MM.1S (cell line): ENCODE measurements at regions not wholly inside any gene's neighbourhood (a gene's known extent, or its start where the extent isn't known, plus 50 kb on each side); places are given as distances from the start of the nearest gene placed in this dataset.
"Not testable (repeated sequence)": the region's sequence is repeated elsewhere in the genome, so short reads cannot be mapped to it uniquely, and the experiment has no call there.

Experiments used
- DNase-seq: peaks from one replicate; pipeline ENCODE4 v3.0.0-alpha.2; 2015
- H2AFZ ChIP-seq: fragments of 300-600 bp; sonication (generic); 2 replicates; pipeline ENCODE4 v1.6.0; 2016; ENCODE audit warnings: antibody characterized with exemption, low read length
- H3F3A ChIP-seq: fragments of 300-600 bp; sonication (generic); 2 replicates; pipeline ENCODE4 v1.6.1; 2016; ENCODE audit warnings: mild to moderate bottlenecking, antibody characterized with exemption, low read length, moderate library complexity, mixed read lengths; ENCODE audit not compliant: insufficient read depth
- H3K27ac ChIP-seq: fragments of 300-600 bp; sonication (generic); 2 replicates; pipeline ENCODE4 v1.5.1; 2016; ENCODE audit warnings: mild to moderate bottlenecking, low read length
- H3K27me3 ChIP-seq: fragments of 300-600 bp; sonication (generic); replicated peaks from 2 replicates; pipeline ENCODE4 v1.6.0; 2016; ENCODE audit warnings: low read length; ENCODE audit not compliant: insufficient read depth
- H3K36me3 ChIP-seq: fragments of 300-600 bp; sonication (generic); replicated peaks from 2 replicates; pipeline ENCODE4 v1.6.1; 2016; ENCODE audit warnings: mild to moderate bottlenecking, low read length, mixed read lengths; ENCODE audit not compliant: insufficient read depth
- H3K4me1 ChIP-seq: fragments of 300-600 bp; sonication (generic); 2 replicates; pipeline ENCODE4 v1.6.1; 2016; ENCODE audit warnings: low read length, mixed read lengths
- H3K4me2 ChIP-seq: fragments of 300-600 bp; sonication (generic); 2 replicates; pipeline ENCODE4 v1.6.0; 2016; ENCODE audit warnings: low read depth, low read length
- H3K4me3 ChIP-seq: fragments of 300-600 bp; sonication (generic); 2 replicates; pipeline ENCODE4 v1.5.1; 2016; ENCODE audit warnings: low read length, mixed read lengths
- H3K79me2 ChIP-seq: fragments of 300-600 bp; sonication (generic); 2 replicates; pipeline ENCODE4 v1.6.1; 2016; ENCODE audit warnings: mixed run types, low read length, mixed read lengths
- H3K9ac ChIP-seq: fragments of 300-600 bp; sonication (generic); 2 replicates; pipeline ENCODE4 v1.6.1; 2016; ENCODE audit warnings: low read length, mixed read lengths
- H3K9me2 ChIP-seq: fragments of 300-600 bp; sonication (generic); replicated peaks from 2 replicates; pipeline ENCODE4 v1.6.1; 2016; ENCODE audit warnings: mild to moderate bottlenecking, low read length, mixed read lengths; ENCODE audit not compliant: insufficient read depth
- H3K9me3 ChIP-seq: fragments of 300-600 bp; sonication (generic); replicated peaks from 2 replicates; pipeline ENCODE4 v1.6.1; 2016; ENCODE audit warnings: mild to moderate bottlenecking, low read length, mixed read lengths; ENCODE audit not compliant: insufficient read depth
- H4K20me1 ChIP-seq: fragments of 300-600 bp; sonication (generic); 2 replicates; pipeline ENCODE4 v1.6.1; 2016; ENCODE audit warnings: mild to moderate bottlenecking, low read length, moderate library complexity, mixed read lengths; ENCODE audit not compliant: insufficient read depth
- EZH2 ChIP-seq: fragments of 300-600 bp; sonication (generic); optimal IDR thresholded peaks from 2 replicates; pipeline ENCODE3; 2017; ENCODE audit warnings: low read depth, mild to moderate bottlenecking, antibody characterized with exemption, low read length, mixed read lengths
- EZH2phosphoT487 ChIP-seq: fragments of 300-600 bp; sonication (generic); IDR thresholded peaks from 2 replicates; pipeline ENCODE4 v1.6.1; 2018; ENCODE audit warnings: antibody characterized with exemption, low read length
- TF ChIP-seq, protein P1 (sequence below): fragments of 300-600 bp; sonication (generic); IDR thresholded peaks from 2 replicates; pipeline ENCODE4 v1.5.1; 2016; ENCODE audit warnings: antibody characterized with exemption, low read length, mixed read lengths

DNA sequence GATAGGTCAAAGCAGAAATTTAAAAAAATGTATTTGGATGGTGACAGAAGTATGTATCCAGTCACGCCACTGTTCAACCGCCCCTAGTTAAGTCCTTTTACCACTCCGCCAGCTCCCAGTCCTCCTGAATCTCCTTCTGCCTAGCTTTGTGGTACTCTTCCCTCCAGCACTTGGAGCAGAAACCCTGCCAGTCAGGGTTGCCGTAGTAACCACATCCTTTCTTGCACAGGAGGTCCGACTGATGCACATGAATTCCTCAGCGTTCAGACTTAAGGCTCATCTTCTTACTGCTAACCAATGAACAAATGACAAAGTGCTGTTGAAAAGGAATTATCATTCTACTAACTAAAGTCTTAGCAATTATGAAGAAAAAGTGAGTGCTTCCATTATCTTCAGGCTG is 175.3 kb upstream of the KCTD7 start:
- Histone ChIP-seq H2AFZ (no peak overlapping the region), H3K27ac (no peak overlapping the region), H4K20me1 (no peaks in the 10 kb centered on the region), H3K4me3 (no peak overlapping the region), H3K79me2 (no peaks in the 10 kb centered on the region), H3K9ac (no peak overlapping the region), H3K9me2 (no peaks in the 10 kb centered on the region), H3K27me3 (no peaks in the 10 kb centered on the region), H3K9me3 (no peaks in the 10 kb centered on the region), H3K4me1 (no peaks in the 10 kb centered on the region), H3F3A (no peaks in the 10 kb centered on the region), H3K36me3 (no peaks in the 10 kb centered on the region), H3K4me2 (no peak overlapping the region)
- no peak for DNase-seq
- TF ChIP-seq, protein P1, sequence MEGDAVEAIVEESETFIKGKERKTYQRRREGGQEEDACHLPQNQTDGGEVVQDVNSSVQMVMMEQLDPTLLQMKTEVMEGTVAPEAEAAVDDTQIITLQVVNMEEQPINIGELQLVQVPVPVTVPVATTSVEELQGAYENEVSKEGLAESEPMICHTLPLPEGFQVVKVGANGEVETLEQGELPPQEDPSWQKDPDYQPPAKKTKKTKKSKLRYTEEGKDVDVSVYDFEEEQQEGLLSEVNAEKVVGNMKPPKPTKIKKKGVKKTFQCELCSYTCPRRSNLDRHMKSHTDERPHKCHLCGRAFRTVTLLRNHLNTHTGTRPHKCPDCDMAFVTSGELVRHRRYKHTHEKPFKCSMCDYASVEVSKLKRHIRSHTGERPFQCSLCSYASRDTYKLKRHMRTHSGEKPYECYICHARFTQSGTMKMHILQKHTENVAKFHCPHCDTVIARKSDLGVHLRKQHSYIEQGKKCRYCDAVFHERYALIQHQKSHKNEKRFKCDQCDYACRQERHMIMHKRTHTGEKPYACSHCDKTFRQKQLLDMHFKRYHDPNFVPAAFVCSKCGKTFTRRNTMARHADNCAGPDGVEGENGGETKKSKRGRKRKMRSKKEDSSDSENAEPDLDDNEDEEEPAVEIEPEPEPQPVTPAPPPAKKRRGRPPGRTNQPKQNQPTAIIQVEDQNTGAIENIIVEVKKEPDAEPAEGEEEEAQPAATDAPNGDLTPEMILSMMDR, result no peak
- TF ChIP-seq EZH2 (no peak), EZH2phosphoT487 (no peak)

DNA sequence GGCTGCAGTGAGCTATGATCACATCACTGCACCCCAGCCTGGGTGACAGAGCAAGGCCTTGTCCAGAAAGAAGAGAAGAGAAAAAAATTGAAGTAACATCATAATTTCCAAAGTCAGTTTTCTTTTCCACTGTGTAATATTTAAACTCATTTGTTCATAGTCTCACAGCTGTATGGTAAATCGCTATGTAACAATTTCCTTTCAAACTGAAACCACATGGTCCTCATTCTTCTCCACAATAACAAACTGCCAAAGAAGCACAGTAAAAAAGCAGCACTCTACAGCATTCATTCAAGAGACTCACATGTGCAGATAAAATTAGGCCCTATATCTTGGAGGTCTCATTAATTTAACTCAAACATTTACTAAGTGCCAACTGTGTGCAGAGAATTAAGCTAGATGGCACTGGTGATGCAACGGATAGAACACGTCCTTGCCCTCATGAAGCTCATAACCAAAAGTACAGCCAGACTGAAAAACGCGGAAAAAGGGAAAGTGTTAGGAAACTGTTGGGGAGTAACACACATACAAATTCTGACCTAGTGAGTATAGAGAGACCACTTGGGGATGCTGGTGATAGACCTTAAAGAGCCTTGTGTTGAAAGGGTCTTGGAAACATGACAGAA is 174.0 kb upstream of the KCTD7 start:
- Histone ChIP-seq H3K27me3 (no peaks in the 10 kb centered on the region), H3F3A (no peaks in the 10 kb centered on the region), H3K4me2 (no peak overlapping the region), H4K20me1 (no peaks in the 10 kb centered on the region), H3K4me3 (no peak overlapping the region), H3K4me1 (no peaks in the 10 kb centered on the region), H3K9ac (no peak overlapping the region), H2AFZ (no peak overlapping the region), H3K79me2 (no peaks in the 10 kb centered on the region), H3K27ac (no peak overlapping the region), H3K9me3 (no peaks in the 10 kb centered on the region), H3K9me2 (no peaks in the 10 kb centered on the region), H3K36me3 (no peaks in the 10 kb centered on the region)
- no peak for DNase-seq
- TF ChIP-seq EZH2phosphoT487, result no peak
- TF ChIP-seq, protein P1, result no peak
- no peak for TF ChIP-seq EZH2

DNA sequence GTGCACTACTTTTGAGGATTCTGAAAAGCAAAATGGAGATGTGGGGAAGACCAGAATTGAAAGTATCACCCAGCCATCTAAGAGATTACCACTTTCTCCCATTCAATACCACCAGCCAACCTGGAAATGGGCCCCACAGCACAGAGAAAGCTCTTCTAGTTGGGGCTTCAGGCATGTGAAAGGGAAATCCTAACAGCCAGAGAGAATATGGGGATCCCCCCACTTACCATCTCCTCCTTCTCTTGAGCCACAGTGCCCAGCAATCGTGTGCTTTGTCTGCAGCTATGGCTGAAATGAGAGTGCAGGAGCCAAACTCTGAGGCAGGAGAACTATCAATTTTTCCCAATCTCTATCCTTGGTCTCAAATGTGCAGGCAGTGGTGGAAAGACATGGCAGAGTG is 173.2 kb upstream of the KCTD7 start:
- not testable (repeated sequence) for H3K27me3 ChIP-seq, H3K9me3 ChIP-seq, H3K9ac ChIP-seq, H3K36me3 ChIP-seq, H3K9me2 ChIP-seq, H3K79me2 ChIP-seq, H3K4me3 ChIP-seq, H3K4me1 ChIP-seq, H3K27ac ChIP-seq, DNase-seq, H3F3A ChIP-seq, H4K20me1 ChIP-seq, H2AFZ ChIP-seq, H3K4me2 ChIP-seq

DNA sequence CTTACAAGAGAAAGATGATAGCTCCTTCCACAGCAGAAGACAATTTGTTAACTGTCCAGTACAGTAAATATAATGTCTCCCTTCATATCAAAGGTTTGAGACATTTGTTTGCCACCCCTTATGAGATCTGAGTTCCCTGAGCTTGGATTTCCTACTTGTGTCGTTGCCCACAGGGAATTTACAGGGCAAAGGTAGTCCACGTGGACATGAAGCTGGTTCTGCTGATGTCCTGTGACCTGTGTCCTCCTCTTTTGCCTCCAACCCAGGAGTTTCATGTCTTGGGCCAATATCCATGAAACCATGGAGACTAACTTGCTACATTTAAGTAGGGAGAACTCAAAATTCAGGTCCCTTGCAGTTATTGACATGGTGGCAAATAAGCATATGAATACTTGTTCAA is 172.2 kb upstream of the KCTD7 start:
- H3K9me2 ChIP-seq, H3K79me2 ChIP-seq, H3K4me3 ChIP-seq, H2AFZ ChIP-seq, H3F3A ChIP-seq, H3K27ac ChIP-seq, H3K36me3 ChIP-seq, H3K4me1 ChIP-seq, H3K27me3 ChIP-seq, H3K9me3 ChIP-seq, DNase-seq, H3K4me2 ChIP-seq, H4K20me1 ChIP-seq, H3K9ac ChIP-seq: not testable (repeated sequence)

DNA sequence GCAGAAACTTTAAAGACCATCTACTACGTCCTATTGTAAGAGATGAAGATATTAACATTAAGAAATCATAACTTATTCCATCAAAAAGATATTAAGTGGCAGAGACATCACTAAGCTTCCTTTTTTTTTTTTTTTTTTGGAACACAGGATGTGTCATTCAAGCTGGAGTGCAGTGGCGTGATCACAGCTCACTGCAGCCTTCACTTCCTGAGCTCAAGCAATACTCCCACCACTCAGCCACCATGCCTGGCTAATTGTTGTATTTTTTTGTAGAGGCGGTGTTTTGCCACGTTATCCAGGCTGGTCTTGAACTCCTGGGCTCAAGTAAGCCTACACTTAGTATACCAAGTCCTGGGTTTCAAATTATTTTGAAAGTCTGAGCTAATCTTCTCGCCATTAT is 169.7 kb upstream of the KCTD7 start:
- H3K9ac ChIP-seq, H3K27me3 ChIP-seq: not testable (repeated sequence)

DNA sequence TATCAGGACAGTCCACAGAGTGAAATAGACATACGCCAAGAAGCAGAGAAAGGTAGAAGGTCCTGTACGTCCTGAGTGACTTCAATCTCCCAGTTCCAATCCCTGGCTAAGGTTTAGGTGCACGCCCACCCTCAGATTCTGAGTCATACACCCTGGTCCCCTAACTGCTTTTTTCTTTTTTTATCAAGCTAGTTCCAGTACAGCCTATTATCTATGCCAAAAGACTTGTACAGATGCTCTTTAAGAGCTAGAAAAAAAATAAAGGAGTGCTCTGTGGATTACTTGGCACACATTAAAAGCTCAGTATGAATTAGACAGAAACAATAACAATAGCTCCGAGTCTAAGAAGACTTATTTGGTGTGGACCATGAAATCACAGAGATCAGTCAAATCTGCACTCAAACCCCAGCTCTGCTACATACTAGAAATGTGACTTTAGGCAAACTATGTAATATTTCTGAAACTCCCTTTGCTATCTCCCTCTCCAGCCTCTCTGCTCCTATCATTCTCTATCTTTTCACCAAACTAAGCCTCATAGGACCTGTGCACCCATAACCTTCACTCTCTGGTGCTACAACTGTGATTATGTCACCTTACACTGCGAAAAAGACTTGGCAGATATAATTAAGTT is 168.8 kb upstream of the KCTD7 start:
- H3K27ac ChIP-seq, H3K4me3 ChIP-seq, H3F3A ChIP-seq, H3K79me2 ChIP-seq, H3K36me3 ChIP-seq, H3K9ac ChIP-seq, H4K20me1 ChIP-seq, DNase-seq, H3K4me2 ChIP-seq, H3K9me3 ChIP-seq, H3K27me3 ChIP-seq, H3K4me1 ChIP-seq, H3K9me2 ChIP-seq, H2AFZ ChIP-seq: not testable (repeated sequence)

More for the DNA sequence above, 169.7 kb upstream of the KCTD7 start:
- not testable (repeated sequence) for H2AFZ ChIP-seq, H3K79me2 ChIP-seq, H3K4me3 ChIP-seq, H3K4me2 ChIP-seq, H3K36me3 ChIP-seq, H3F3A ChIP-seq, H3K4me1 ChIP-seq, H4K20me1 ChIP-seq, H3K9me2 ChIP-seq, H3K9me3 ChIP-seq, DNase-seq, H3K27ac ChIP-seq
